ENCODE measurements at regions not wholly inside any gene's neighbourhood (a gene's known extent, or its start where the extent isn't known, plus 50 kb on each side); places are given as distances from the start of the nearest gene placed in this dataset.
"Not testable (repeated sequence)": the region's sequence is repeated elsewhere in the genome, so short reads cannot be mapped to it uniquely, and the experiment has no call there.

DNA sequence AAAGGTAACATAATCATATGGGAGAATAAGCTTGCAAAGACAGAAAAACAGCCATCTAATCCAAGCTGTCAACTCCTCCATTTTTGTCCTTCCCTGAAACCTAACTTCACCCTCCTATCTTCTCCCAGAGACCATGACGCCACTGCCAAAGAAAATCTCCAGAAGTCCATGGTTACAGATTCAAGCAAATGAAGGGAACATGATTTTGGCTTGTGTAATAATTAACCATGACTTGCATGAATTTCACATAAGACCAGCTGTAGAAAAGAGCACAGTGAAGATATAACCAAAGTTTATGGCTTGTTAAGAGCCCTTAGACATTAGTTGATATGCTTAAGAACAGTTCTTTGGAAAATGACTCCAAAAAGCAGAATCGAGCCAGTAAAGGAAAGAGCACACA lies 342.1 kb upstream of the NRSN1 start:
- intact Hi-C loops (cut with DNase I): no loop called here
- no peak for DNase-seq

- intact Hi-C loops (cut with DNase I): no loop called here
- DNase-seq: no peak
Measured at GRCh38 chr6:23784301-23784919, 341.6 kb upstream of the NRSN1 start.

GRCh38 chr6:23790756-23791155 lies 335.3 kb upstream of the NRSN1 start:
- intact Hi-C loops (cut with DNase I): no loop called here
- no peak for DNase-seq

DNA sequence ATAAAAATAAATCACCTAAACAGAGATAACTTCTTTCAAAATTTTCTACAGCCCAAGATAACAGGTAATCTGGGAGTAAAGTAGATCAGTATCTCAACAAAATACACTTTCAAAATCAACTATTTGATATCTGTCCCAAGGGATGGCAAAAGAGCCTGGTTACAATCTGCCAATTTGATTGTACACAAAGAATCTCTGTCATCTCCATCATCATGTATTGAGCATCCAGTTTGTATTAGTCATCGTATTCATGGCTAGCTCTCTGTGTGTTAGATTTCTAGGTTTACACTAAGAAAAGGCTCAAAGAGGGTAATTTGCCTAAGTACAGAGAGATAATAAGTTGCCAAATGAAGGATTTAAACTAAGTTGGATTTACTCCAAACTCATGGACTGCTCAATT lies 329.0 kb upstream of the NRSN1 start:
- DNase-seq: no peak
- intact Hi-C loops (cut with DNase I): no loop called here

GRCh38 chr6:23804289-23804688 lies 321.7 kb upstream of the NRSN1 start:
- intact Hi-C loops (cut with DNase I); DNase-seq: not testable (repeated sequence)

GRCh38 chr6:23821141-23821540 lies 304.9 kb upstream of the NRSN1 start:
- intact Hi-C loops (cut with DNase I); DNase-seq: not testable (repeated sequence)

GRCh38 chr6:23823421-23823820 lies 302.6 kb upstream of the NRSN1 start:
- DNase-seq: no peak
- intact Hi-C loops (cut with DNase I): no loop called here

GRCh38 chr6:23826572-23826971 lies 299.4 kb upstream of the NRSN1 start:
- intact Hi-C loops (cut with DNase I): no loop called here
- no peak for DNase-seq

DNA sequence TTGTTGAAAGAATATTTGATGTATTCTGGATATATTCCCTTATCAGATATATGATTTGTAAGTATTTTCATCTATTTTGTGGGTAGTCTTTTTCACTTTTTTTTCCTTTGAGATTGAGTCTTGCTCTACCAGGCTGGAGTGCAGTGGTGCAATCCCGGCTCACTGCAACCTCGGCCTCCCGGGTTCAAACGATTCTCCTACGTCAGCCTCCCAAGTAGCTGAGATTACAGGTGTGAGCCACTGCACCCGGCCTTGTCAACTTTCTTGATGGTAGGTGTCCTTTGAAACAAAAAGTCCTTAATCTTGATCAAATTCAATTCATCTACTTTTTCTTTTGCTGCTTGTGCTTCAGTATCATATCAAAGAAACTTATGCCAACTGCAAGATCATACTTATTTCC lies 297.2 kb upstream of the NRSN1 start:
- DNase-seq: no peak
- intact Hi-C loops (cut with DNase I): no loop called here

DNA sequence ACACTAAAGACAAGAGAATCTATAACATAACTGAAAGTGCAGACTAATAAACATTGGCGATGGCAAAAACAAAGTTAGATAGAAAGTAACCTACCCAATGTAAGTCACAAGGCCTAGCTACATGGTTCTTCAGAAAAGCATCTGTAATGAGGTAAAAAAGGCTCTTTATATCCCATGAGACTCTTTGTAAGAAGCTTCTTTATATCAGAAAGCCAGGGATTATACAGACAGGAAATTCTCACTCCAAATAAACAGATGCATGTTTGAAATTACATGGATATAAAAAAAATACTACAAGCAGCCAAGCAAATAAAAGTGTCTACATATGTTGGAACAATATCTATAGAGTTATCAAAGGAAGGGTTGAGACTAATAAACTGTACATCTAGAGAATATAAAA lies 284.9 kb upstream of the NRSN1 start:
- no peak for DNase-seq

GRCh38 chr6:23842760-23843159 lies 283.3 kb upstream of the NRSN1 start:
- intact Hi-C loops (cut with DNase I): no loop called here
- no peak for DNase-seq

More for the DNA sequence above, 284.9 kb upstream of the NRSN1 start:
- intact Hi-C loops (cut with DNase I): no loop called here

GRCh38 chr6:23851522-23851921 lies 274.5 kb upstream of the NRSN1 start:
- DNase-seq: no peak
- intact Hi-C loops (cut with DNase I): no loop called here

- DNase-seq; intact Hi-C loops (cut with DNase I): not testable (repeated sequence)
Measured at GRCh38 chr6:23853566-23854133, 272.4 kb upstream of the NRSN1 start.

DNA sequence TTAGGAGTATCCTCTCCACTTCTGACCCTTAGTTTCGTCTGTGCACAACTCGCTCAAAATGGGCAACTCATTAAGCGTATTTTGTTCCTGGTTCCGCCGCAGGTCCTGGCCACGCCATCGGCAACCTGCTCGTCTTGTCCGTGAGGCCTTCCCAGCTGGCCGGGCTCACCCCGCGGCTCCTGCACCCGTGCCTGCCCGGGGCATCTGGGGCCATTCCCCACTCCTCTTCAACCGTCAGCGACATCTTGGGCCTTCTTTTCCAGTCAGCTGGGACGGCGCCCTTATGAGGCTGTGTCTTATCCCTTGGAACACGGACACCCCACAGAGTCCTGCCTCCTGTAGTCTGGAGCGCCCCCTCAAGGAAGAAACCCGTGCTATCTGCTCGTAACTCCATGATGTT lies 271.9 kb upstream of the NRSN1 start:
- DNase-seq; intact Hi-C loops (cut with DNase I): not testable (repeated sequence)

GRCh38 chr6:23855497-23856116 lies 270.4 kb upstream of the NRSN1 start:
- no peak for DNase-seq
- intact Hi-C loops (cut with DNase I): no loop called here

GRCh38 chr6:23870496-23870895 lies 255.5 kb upstream of the NRSN1 start:
- intact Hi-C loops (cut with DNase I): no loop called here
- no peak for DNase-seq

DNA sequence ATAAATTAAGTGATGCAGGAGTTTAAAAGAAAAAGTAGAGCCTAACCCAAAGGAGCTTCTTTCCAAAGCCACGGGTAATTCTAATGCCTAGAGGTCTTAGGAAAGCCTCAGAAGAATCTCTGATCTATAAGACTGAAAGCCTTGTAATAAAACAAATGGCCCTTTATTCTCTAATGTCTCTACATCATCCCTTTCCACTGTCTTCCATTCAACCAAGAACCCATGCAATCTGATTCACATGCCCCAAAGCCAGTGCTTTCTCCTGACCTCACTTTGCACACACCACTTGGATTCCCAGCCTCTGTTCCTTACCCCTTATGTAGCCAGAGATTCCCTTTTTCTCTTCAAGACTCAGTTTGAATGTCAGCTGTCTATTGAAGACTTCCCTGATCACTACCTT lies 252.9 kb upstream of the NRSN1 start:
- DNase-seq: no peak
- intact Hi-C loops (cut with DNase I): no loop called here

- DNase-seq: no peak
- intact Hi-C loops (cut with DNase I): no loop called here
Measured at GRCh38 chr6:23875006-23875405, 251.0 kb upstream of the NRSN1 start.

- intact Hi-C loops (cut with DNase I): no loop called here
- no peak for DNase-seq
Measured at GRCh38 chr6:23879816-23880215, 246.2 kb upstream of the NRSN1 start.

DNA sequence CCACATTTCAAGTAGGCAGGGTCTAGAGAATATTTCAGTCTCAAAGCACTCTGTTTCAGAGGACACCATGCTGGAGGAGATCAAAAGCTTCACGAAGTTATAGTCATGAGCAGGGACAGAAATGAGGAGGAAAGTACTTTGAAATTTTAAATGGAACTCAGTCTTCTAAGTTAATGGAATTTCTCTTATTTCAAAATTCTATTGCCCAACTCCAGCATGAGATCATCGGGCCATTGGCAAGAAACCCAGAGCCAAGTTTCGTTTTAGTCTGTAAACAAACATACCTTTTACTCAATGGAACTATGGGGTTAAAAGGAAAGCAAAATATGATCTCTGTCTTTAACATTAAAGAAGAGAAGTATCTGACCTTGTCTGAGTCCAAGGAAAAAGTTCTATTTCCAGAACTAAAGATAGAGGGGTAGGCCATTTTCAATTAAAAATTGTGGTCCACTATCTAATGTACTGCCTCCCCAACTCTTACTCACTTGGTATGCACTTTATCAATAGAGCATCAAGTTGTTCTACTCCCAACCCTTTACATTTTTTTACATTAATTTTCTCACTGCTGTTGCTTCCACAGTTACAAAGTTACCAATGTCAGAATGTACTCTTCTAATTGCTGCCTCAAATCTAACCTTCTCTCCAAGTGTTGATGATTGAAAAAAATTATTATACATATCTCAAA lies 235.3 kb upstream of the NRSN1 start:
- DNase-seq: no peak
- intact Hi-C loops (cut with DNase I): no loop called here

Measured in head of caudate nucleus (tissue), 42 donors.